Activated naive CD4-positive, alpha-beta T cell treated with anti-CD3 and anti-CD28 coated beads, Interleukin-2, amount 50 U/mL, for 24 hours (primary cell): ENCODE measurements at regions not wholly inside any gene's neighbourhood (a gene's known extent, or its start where the extent isn't known, plus 50 kb on each side); places are given as distances from the start of the nearest gene placed in this dataset.

Experiments used
- H3K27ac Mint-ChIP-seq: one replicate; pipeline ENCODE4 v1.8.0; 2021; ENCODE audit warnings: mild to moderate bottlenecking, mixed read lengths
- H3K27me3 Mint-ChIP-seq: one replicate; pipeline ENCODE4 v1.8.0; 2021; ENCODE audit warnings: mixed read lengths
- H3K36me3 Mint-ChIP-seq: one replicate; pipeline ENCODE4 v1.8.0; 2021; ENCODE audit warnings: mixed read lengths
- H3K4me1 Mint-ChIP-seq: one replicate; pipeline ENCODE4 v1.8.0; 2021; ENCODE audit warnings: mixed read lengths
- H3K4me3 Mint-ChIP-seq: one replicate; pipeline ENCODE4 v1.8.0; 2021; ENCODE audit warnings: mild to moderate bottlenecking, mixed read lengths
- H3K9me3 Mint-ChIP-seq: one replicate; pipeline ENCODE4 v1.8.0; 2021; ENCODE audit warnings: mixed read lengths

- Mint-ChIP-seq H3K9me3 (no peaks in the 10 kb centered on the region), H3K27ac (peak overlapping the region; percentile 17), H3K4me1 (no peaks in the 10 kb centered on the region), H3K36me3 (no peaks in the 10 kb centered on the region), H3K27me3 (peaks cover 11% of the 10 kb centered on the region), H3K4me3 (no peak overlapping the region)
Measured at GRCh38 chr22:48893288-48894063, 934.2 kb downstream of the BRD1 start.

- H3K27ac Mint-ChIP-seq, result peak overlapping the region; percentile 17
- no peaks in the 10 kb centered on the region for H3K4me1 Mint-ChIP-seq
- H3K9me3 Mint-ChIP-seq, result no peaks in the 10 kb centered on the region
- no peaks in the 10 kb centered on the region for H3K36me3 Mint-ChIP-seq
- H3K27me3 Mint-ChIP-seq, result peaks cover 11% of the 10 kb centered on the region
- H3K4me3 Mint-ChIP-seq, result no peak overlapping the region
Measured at GRCh38 chr22:48892578-48893287, 934.9 kb downstream of the BRD1 start.

- Mint-ChIP-seq H3K4me3 (no peak overlapping the region), H3K9me3 (no peaks in the 10 kb centered on the region), H3K27ac (no peak overlapping the region), H3K36me3 (no peaks in the 10 kb centered on the region), H3K27me3 (peaks cover 11% of the 10 kb centered on the region), H3K4me1 (no peaks in the 10 kb centered on the region)
Measured at GRCh38 chr22:48891688-48892577, 935.7 kb downstream of the BRD1 start.

GRCh38 chr22:48890693-48891554 lies 936.7 kb downstream of the BRD1 start:
- Mint-ChIP-seq H3K36me3 (no peaks in the 10 kb centered on the region), H3K4me1 (no peaks in the 10 kb centered on the region), H3K27me3 (peaks cover 14% of the 10 kb centered on the region), H3K9me3 (no peaks in the 10 kb centered on the region), H3K4me3 (no peak overlapping the region), H3K27ac (no peak overlapping the region)

GRCh38 chr22:48889887-48890692 lies 937.6 kb downstream of the BRD1 start:
- Mint-ChIP-seq H3K4me3 (no peak overlapping the region), H3K27me3 (peaks cover 14% of the 10 kb centered on the region), H3K4me1 (no peaks in the 10 kb centered on the region), H3K36me3 (no peaks in the 10 kb centered on the region), H3K9me3 (no peaks in the 10 kb centered on the region), H3K27ac (no peak overlapping the region)

- Mint-ChIP-seq H3K9me3 (no peaks in the 10 kb centered on the region), H3K4me3 (no peak overlapping the region), H3K27me3 (peaks cover 11% of the 10 kb centered on the region), H3K4me1 (no peaks in the 10 kb centered on the region), H3K36me3 (no peaks in the 10 kb centered on the region), H3K27ac (no peak overlapping the region)
Measured at GRCh38 chr22:48889209-48889830, 938.4 kb downstream of the BRD1 start.

- Mint-ChIP-seq H3K9me3 (no peaks in the 10 kb centered on the region), H3K27me3 (peaks cover 9% of the 10 kb centered on the region), H3K27ac (no peak overlapping the region), H3K4me1 (no peaks in the 10 kb centered on the region), H3K36me3 (no peaks in the 10 kb centered on the region), H3K4me3 (no peak overlapping the region)
Measured at GRCh38 chr22:48888466-48889208, 939.0 kb downstream of the BRD1 start.

GRCh38 chr22:48887394-48888332 lies 940.0 kb downstream of the BRD1 start:
- H3K36me3 Mint-ChIP-seq, result no peaks in the 10 kb centered on the region
- peaks cover 9% of the 10 kb centered on the region for H3K27me3 Mint-ChIP-seq
- no peaks in the 10 kb centered on the region for H3K4me1 Mint-ChIP-seq
- H3K27ac Mint-ChIP-seq, result no peak overlapping the region
- H3K9me3 Mint-ChIP-seq, result no peaks in the 10 kb centered on the region
- no peak overlapping the region for H3K4me3 Mint-ChIP-seq

- Mint-ChIP-seq H3K27ac (no peak overlapping the region), H3K9me3 (no peaks in the 10 kb centered on the region), H3K27me3 (peaks cover 9% of the 10 kb centered on the region), H3K4me1 (no peaks in the 10 kb centered on the region), H3K36me3 (no peaks in the 10 kb centered on the region), H3K4me3 (no peak overlapping the region)
Measured at GRCh38 chr22:48886604-48887393, 940.9 kb downstream of the BRD1 start.

GRCh38 chr22:48885919-48886305 lies 941.8 kb downstream of the BRD1 start:
- Mint-ChIP-seq H3K36me3 (no peaks in the 10 kb centered on the region), H3K27ac (no peak overlapping the region), H3K4me3 (no peak overlapping the region), H3K9me3 (no peaks in the 10 kb centered on the region), H3K4me1 (no peaks in the 10 kb centered on the region), H3K27me3 (peaks cover 9% of the 10 kb centered on the region)

GRCh38 chr22:48885271-48885918 lies 942.3 kb downstream of the BRD1 start:
- no peak overlapping the region for H3K27ac Mint-ChIP-seq
- peaks cover 9% of the 10 kb centered on the region for H3K27me3 Mint-ChIP-seq
- H3K9me3 Mint-ChIP-seq, result no peaks in the 10 kb centered on the region
- no peak overlapping the region for H3K4me3 Mint-ChIP-seq
- no peaks in the 10 kb centered on the region for H3K4me1 Mint-ChIP-seq
- no peaks in the 10 kb centered on the region for H3K36me3 Mint-ChIP-seq

GRCh38 chr22:48884786-48885185 lies 942.9 kb downstream of the BRD1 start:
- Mint-ChIP-seq H3K27ac (no peak overlapping the region), H3K4me1 (no peaks in the 10 kb centered on the region), H3K9me3 (no peaks in the 10 kb centered on the region), H3K36me3 (no peaks in the 10 kb centered on the region), H3K4me3 (no peak overlapping the region), H3K27me3 (peaks cover 9% of the 10 kb centered on the region)
